ENCODE measurements at regions not wholly inside any gene's neighbourhood (a gene's known extent, or its start where the extent isn't known, plus 50 kb on each side); places are given as distances from the start of the nearest gene placed in this dataset.

DNA sequence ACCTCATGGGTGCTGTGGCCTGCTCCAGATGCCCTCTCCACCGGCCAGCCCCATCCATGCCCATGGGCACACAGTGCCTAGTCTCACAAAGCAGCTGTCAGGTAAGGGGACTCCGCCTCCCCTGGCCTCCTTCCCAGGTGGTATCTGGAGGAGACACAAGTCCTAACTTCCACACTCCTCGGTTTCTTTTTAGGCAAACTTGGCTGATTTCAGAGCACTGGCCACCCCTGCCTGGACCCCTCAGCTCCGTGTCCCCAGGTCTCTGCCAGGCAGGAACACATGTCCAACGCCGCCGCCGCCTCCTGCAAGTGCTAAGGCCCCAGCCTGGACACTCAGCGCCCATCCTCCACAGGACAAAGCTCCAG is 324.1 kb upstream of the DIO3 start:
- H3K4me1 ChIP-seq (ENCODE audit: control insufficient read depth, insufficient read depth, low read length) = no peaks in the 10 kb centered on the region
- H3K9ac ChIP-seq (ENCODE audit: low read depth, low read length) = no peak overlapping the region
- no peaks in the 10 kb centered on the region for H3K36me3 ChIP-seq (ENCODE audit: control insufficient read depth, insufficient read depth, low read length)
- H3K9me3 ChIP-seq (ENCODE audit: control insufficient read depth, insufficient read depth, low read length) = no peaks in the 10 kb centered on the region
- no peak overlapping the region for H3K4me3 ChIP-seq (ENCODE audit: low read depth, low read length)
- no peaks in the 10 kb centered on the region for H3K27me3 ChIP-seq (ENCODE audit: control insufficient read depth, insufficient read depth, low read length)

GRCh38 chr14:101239065-101239464 is 322.2 kb upstream of the DIO3 start:
- H3K27me3 ChIP-seq (ENCODE audit: control insufficient read depth, insufficient read depth, low read length) = no peaks in the 10 kb centered on the region

GRCh38 chr14:101241147-101241546 is 320.1 kb upstream of the DIO3 start:
- H3K9ac ChIP-seq (ENCODE audit: low read depth, low read length) = no peak overlapping the region
- no peak overlapping the region for H3K4me3 ChIP-seq (ENCODE audit: low read depth, low read length)
- H3K27me3 ChIP-seq (ENCODE audit: control insufficient read depth, insufficient read depth, low read length) = no peaks in the 10 kb centered on the region
- H3K4me1 ChIP-seq (ENCODE audit: control insufficient read depth, insufficient read depth, low read length) = no peaks in the 10 kb centered on the region
- H3K9me3 ChIP-seq (ENCODE audit: control insufficient read depth, insufficient read depth, low read length) = no peaks in the 10 kb centered on the region
- no peaks in the 10 kb centered on the region for H3K36me3 ChIP-seq (ENCODE audit: control insufficient read depth, insufficient read depth, low read length)

More at GRCh38 chr14:101239065-101239464, 322.2 kb upstream of the DIO3 start:
- Histone ChIP-seq H3K4me1 (ENCODE audit: control insufficient read depth, insufficient read depth, low read length) (no peaks in the 10 kb centered on the region), H3K9me3 (ENCODE audit: control insufficient read depth, insufficient read depth, low read length) (no peaks in the 10 kb centered on the region), H3K36me3 (ENCODE audit: control insufficient read depth, insufficient read depth, low read length) (no peaks in the 10 kb centered on the region), H3K9ac (ENCODE audit: low read depth, low read length) (no peak overlapping the region), H3K4me3 (ENCODE audit: low read depth, low read length) (no peak overlapping the region)

DNA sequence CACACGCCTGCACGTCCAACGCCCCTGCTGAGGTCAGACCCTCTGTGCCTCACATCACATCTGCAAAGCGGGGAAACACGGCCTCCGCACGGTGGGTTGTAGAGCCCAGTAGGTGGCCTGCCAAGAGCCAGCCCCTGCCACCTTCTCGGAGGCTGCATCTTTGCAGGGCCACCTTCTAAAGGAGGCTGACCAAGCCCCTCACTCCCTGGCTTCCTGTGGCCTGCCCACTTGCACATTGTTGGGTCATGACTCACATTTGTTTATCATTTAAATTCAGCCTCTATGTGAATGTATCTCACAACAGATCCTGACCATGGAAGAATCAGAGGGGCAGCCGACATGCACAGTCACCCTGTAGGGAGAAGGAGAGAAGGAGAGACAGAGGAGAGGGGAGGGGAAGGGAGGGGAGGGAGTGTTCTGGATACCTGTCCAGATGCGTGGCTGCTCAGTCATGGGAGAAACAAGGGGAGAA is 319.5 kb upstream of the DIO3 start:
- no peak overlapping the region for H3K9ac ChIP-seq (ENCODE audit: low read depth, low read length)

GRCh38 chr14:101242442-101243385 is 318.6 kb upstream of the DIO3 start:
- no peaks in the 10 kb centered on the region for H3K27me3 ChIP-seq (ENCODE audit: control insufficient read depth, insufficient read depth, low read length)
- H3K9ac ChIP-seq (ENCODE audit: low read depth, low read length) = no peak overlapping the region
- H3K4me3 ChIP-seq (ENCODE audit: low read depth, low read length) = no peak overlapping the region

More for the DNA sequence above, 319.5 kb upstream of the DIO3 start:
- H3K9me3 ChIP-seq (ENCODE audit: control insufficient read depth, insufficient read depth, low read length) = no peaks in the 10 kb centered on the region
- H3K27me3 ChIP-seq (ENCODE audit: control insufficient read depth, insufficient read depth, low read length) = no peaks in the 10 kb centered on the region
- H3K4me3 ChIP-seq (ENCODE audit: low read depth, low read length) = no peak overlapping the region
- H3K4me1 ChIP-seq (ENCODE audit: control insufficient read depth, insufficient read depth, low read length) = no peaks in the 10 kb centered on the region
- H3K36me3 ChIP-seq (ENCODE audit: control insufficient read depth, insufficient read depth, low read length) = no peaks in the 10 kb centered on the region

DNA sequence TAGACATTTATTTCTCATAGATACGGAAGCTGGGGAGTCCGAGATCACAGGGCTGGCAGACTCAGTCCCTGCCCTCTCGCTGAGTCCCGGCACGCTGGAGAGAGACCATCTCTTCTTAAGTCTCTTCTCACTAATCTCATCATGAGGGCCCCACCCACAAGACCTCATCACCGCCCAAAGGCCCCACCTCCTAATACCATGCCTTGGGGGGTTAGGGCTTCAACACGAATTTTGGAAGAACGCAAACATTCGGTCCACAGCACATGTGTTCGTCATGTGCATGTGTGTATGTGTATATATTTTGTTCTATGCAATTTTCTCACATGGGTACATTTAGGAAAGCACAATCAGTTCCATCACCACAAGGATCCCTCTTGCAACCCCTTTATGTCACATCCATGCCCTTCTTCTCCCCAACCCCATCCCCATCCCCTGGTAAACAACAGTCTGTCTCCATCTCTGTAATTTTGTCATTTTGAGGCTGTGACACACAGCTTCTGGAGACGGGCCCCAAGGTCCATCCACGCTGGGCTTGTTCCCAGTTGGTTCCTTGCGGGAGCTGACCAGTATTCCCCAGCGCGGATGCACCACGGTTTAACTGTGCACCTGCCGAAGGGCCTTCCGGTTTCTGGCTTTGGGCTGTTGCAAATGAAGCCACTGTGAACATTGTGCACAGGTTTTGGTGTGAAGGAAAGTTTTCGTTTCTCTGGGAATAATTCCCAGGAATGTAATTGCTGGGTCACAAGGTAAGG is 317.5 kb upstream of the DIO3 start:
- no peaks in the 10 kb centered on the region for H3K27me3 ChIP-seq (ENCODE audit: control insufficient read depth, insufficient read depth, low read length)
- H3K9ac ChIP-seq (ENCODE audit: low read depth, low read length) = no peak overlapping the region
- no peaks in the 10 kb centered on the region for H3K4me1 ChIP-seq (ENCODE audit: control insufficient read depth, insufficient read depth, low read length)
- H3K4me3 ChIP-seq (ENCODE audit: low read depth, low read length) = no peak overlapping the region
- no peaks in the 10 kb centered on the region for H3K9me3 ChIP-seq (ENCODE audit: control insufficient read depth, insufficient read depth, low read length)
- H3K36me3 ChIP-seq (ENCODE audit: control insufficient read depth, insufficient read depth, low read length) = no peaks in the 10 kb centered on the region

More at GRCh38 chr14:101242442-101243385, 318.6 kb upstream of the DIO3 start:
- H3K4me1 ChIP-seq (ENCODE audit: control insufficient read depth, insufficient read depth, low read length) = no peaks in the 10 kb centered on the region
- no peaks in the 10 kb centered on the region for H3K36me3 ChIP-seq (ENCODE audit: control insufficient read depth, insufficient read depth, low read length)
- no peaks in the 10 kb centered on the region for H3K9me3 ChIP-seq (ENCODE audit: control insufficient read depth, insufficient read depth, low read length)

GRCh38 chr14:101246894-101247841 is 314.1 kb upstream of the DIO3 start:
- Histone ChIP-seq H3K36me3 (ENCODE audit: control insufficient read depth, insufficient read depth, low read length) (no peaks in the 10 kb centered on the region), H3K4me1 (ENCODE audit: control insufficient read depth, insufficient read depth, low read length) (no peaks in the 10 kb centered on the region), H3K4me3 (ENCODE audit: low read depth, low read length) (no peak overlapping the region), H3K9me3 (ENCODE audit: control insufficient read depth, insufficient read depth, low read length) (no peaks in the 10 kb centered on the region), H3K9ac (ENCODE audit: low read depth, low read length) (no peak overlapping the region), H3K27me3 (ENCODE audit: control insufficient read depth, insufficient read depth, low read length) (no peaks in the 10 kb centered on the region)

- H3K27me3 ChIP-seq (ENCODE audit: control insufficient read depth, insufficient read depth, low read length) = no peaks in the 10 kb centered on the region
- no peaks in the 10 kb centered on the region for H3K4me1 ChIP-seq (ENCODE audit: control insufficient read depth, insufficient read depth, low read length)
- H3K4me3 ChIP-seq (ENCODE audit: low read depth, low read length) = no peak overlapping the region
- no peaks in the 10 kb centered on the region for H3K36me3 ChIP-seq (ENCODE audit: control insufficient read depth, insufficient read depth, low read length)
- no peak overlapping the region for H3K9ac ChIP-seq (ENCODE audit: low read depth, low read length)
- H3K9me3 ChIP-seq (ENCODE audit: control insufficient read depth, insufficient read depth, low read length) = no peaks in the 10 kb centered on the region
These were observed 313.2 kb upstream of the DIO3 start for GRCh38 chr14:101247842-101248725.

DNA sequence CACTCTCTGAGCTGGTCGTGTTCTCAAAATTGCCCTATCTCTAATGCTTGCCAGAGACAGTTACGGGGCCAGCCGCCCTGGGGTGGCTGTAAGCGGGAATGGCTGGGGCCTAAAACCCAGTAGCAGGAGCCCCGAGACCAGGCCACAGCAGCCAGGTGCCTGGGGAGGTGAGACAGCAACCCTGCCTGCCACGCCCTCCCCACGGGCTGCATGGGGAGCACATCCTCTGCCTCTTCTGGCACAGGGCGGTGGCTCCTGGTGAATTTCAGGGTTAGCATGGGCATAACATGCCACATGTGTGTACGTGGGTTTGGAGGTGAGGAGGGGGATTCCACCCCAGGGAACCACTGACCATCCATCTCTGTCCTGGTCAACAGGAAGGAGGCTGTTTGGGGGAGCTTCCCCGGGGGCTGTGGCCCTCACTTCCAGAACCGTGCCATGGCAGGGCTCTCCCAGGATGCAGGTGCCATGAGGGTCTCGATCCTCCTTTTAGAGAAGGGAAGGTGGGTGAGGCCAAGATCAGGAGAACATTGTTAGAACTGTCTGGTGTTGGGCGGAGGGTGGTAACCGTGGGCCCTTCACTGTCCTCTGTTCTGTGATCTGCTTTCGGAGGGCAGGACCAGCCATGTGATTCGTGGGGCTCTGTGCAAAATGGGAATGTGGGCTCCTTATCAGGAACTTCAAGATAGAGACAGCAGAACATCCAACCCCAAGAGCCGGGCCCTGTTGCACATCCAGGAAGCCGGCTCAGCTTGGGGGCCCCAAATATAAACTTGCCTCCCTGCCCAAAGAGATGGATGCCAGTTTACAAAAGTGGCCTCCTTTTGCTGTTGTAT is 312.2 kb upstream of the DIO3 start:
- H3K4me3 ChIP-seq (ENCODE audit: low read depth, low read length) = no peak overlapping the region
- no peaks in the 10 kb centered on the region for H3K36me3 ChIP-seq (ENCODE audit: control insufficient read depth, insufficient read depth, low read length)
- no peak overlapping the region for H3K9ac ChIP-seq (ENCODE audit: low read depth, low read length)
- no peaks in the 10 kb centered on the region for H3K9me3 ChIP-seq (ENCODE audit: control insufficient read depth, insufficient read depth, low read length)
- H3K27me3 ChIP-seq (ENCODE audit: control insufficient read depth, insufficient read depth, low read length) = no peaks in the 10 kb centered on the region
- no peaks in the 10 kb centered on the region for H3K4me1 ChIP-seq (ENCODE audit: control insufficient read depth, insufficient read depth, low read length)

- Histone ChIP-seq H3K4me3 (ENCODE audit: low read depth, low read length) (no peak overlapping the region), H3K9me3 (ENCODE audit: control insufficient read depth, insufficient read depth, low read length) (no peaks in the 10 kb centered on the region), H3K27me3 (ENCODE audit: control insufficient read depth, insufficient read depth, low read length) (no peaks in the 10 kb centered on the region), H3K36me3 (ENCODE audit: control insufficient read depth, insufficient read depth, low read length) (no peaks in the 10 kb centered on the region), H3K4me1 (ENCODE audit: control insufficient read depth, insufficient read depth, low read length) (no peaks in the 10 kb centered on the region), H3K9ac (ENCODE audit: low read depth, low read length) (no peak overlapping the region)
These were observed 311.6 kb upstream of the DIO3 start for GRCh38 chr14:101249676-101250036.

All from iPS-15b (cell line).